HG03457 (cell line): ENCODE measurements at regions not wholly inside any gene's neighbourhood (a gene's known extent, or its start where the extent isn't known, plus 50 kb on each side); places are given as distances from the start of the nearest gene placed in this dataset.

ENCODE experiments used
- ATAC-seq: cut with Tn5 transposase; IDR thresholded peaks from one replicate; pipeline ENCODE4 v1.9.1; 2021; ENCODE audit warnings: moderate number of reproducible peaks; ENCODE audit not compliant: unreplicated experiment

GRCh38 chr6:91754691-91755090 lies 1167.8 kb upstream of the MAP3K7 start:
- no peak for ATAC-seq

DNA sequence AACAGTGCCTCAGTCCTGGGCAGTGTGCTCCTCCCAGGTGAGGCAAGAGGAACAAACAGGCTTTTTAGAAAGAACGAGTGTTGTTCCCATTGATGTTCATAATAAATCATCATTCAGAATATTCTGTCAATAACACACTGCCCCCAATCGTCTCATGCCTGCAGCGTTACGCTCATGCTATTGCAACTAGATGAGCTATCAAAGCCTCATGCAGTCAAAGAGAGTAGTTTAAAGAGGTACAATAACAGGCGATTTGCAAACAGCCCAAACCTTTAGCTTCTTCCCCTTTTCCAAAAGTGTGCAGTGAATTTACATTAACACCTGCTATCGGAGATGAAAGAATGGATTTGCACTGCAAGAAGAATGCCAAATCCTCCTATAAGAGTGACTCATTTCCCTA lies 1164.7 kb upstream of the MAP3K7 start:
- ATAC-seq, result no peak

GRCh38 chr6:91744566-91744965 lies 1157.7 kb upstream of the MAP3K7 start:
- no peak for ATAC-seq

- ATAC-seq, result no peak
Observed at GRCh38 chr6:91743756-91744155, 1156.9 kb upstream of the MAP3K7 start.

DNA sequence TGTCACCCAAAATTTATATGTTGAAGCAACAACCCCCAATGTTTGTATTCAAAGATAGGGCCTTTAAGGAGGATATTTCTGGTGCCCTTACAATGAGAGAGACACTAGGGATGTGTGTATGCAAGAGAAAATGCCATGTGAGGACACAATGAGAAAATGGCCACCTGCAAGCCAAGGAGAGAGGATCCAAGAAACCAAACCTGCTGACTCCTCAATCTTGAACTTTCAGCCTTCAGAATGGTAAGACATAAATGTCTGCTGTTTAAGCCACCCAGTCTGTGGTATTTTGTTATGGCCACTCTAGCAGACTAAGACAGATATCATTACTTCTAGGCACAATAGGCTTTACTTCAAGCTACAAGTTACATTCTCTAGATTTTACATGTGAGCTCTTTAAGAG lies 1145.1 kb upstream of the MAP3K7 start:
- no peak for ATAC-seq

- ATAC-seq, result no peak
Observed at GRCh38 chr6:91730710-91731109, 1143.8 kb upstream of the MAP3K7 start.

DNA sequence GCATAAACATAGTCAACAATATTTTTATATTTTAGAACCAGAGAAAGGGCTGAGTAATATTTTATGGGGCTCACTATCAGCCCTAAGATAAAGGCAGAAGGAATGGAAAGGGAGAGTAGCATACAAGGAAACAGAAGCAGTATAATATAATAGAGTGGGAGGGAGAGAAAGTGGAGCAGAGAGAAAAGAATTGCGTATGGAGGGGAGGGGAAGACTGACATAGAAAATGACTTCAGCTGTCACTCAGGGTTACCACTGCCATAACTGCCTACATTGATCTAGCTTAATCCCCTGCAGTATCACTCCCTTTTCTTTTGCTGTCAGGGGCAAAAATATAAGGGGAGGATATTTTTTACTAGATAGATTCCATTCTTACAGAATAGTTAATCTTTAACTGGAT lies 1133.5 kb upstream of the MAP3K7 start:
- no peak for ATAC-seq

DNA sequence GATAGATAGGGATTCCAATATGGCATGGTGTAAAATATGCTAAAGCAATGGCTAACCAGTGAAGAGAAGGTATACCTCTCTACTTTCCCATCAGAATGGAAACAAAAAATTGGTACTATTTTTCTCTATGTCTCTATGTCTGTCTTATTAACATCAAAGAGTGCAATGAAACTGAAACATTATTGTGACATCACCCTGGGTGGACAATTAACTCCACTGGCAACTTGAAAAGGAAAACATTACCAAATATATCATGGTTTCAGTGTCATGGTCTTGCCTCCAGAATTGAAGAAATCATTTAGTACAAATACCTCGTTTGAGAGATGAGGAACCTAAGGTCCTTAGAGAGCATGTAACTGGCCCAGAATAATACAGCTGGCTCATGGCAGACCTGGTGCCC lies 1132.5 kb upstream of the MAP3K7 start:
- peak; percentile 70 for ATAC-seq

DNA sequence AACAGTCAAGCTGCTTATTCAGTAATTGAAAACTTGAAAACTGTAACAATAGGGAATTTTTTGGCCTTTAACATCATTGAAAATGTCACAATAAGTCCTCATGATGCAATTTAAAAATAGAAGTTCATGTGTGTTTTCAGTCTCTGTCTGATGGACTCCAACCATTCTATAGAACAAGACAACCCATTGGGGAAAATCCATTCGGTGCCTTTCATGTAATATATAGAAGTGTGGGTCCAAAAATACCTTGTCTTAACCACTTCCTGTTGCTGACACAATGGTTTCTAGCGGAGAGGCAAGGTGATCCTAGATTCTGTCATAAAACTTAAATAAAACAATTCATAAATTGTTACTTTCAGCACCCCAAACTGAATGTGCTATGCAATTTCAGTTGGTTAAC lies 1131.3 kb upstream of the MAP3K7 start:
- ATAC-seq, result no peak

DNA sequence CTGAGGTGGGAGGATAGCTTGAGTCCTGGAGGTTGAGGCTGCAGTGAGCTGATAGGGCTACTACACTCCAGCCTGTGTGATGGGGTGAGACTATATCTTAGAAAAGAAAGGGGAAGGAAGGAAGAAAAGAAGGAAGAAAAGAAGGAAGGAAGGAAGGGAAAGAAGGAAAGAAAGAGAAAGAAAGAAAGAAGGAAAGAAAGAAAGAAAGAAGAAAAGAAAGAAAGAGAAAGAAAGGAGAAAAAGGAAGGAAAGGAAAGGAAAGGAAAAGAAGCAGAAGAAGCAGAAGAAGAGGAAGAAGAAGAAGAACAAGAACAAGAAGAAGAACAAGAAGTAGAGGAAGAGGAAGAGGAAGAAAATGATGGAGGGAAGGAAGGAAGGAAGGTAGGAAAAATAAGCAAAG lies 1130.2 kb upstream of the MAP3K7 start:
- no peak for ATAC-seq

DNA sequence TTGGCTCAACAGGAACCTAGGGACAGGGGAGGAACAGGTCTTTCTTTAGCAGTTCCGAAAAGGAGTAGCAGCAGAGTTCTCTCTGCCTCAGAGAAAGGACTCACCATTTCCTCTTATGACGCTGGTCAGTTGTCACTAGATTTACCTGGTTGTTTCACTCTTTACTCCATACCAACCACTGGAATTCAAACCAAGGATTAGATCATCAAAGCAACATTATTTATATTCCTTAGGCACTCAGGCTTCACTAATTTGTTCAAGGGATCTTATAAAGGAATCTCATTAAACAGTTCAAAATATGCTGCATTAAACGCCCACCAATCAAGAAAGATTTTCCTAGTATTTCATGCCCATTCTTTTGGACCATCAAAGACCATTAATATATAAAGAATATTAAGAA lies 1129.5 kb upstream of the MAP3K7 start:
- ATAC-seq, result no peak

DNA sequence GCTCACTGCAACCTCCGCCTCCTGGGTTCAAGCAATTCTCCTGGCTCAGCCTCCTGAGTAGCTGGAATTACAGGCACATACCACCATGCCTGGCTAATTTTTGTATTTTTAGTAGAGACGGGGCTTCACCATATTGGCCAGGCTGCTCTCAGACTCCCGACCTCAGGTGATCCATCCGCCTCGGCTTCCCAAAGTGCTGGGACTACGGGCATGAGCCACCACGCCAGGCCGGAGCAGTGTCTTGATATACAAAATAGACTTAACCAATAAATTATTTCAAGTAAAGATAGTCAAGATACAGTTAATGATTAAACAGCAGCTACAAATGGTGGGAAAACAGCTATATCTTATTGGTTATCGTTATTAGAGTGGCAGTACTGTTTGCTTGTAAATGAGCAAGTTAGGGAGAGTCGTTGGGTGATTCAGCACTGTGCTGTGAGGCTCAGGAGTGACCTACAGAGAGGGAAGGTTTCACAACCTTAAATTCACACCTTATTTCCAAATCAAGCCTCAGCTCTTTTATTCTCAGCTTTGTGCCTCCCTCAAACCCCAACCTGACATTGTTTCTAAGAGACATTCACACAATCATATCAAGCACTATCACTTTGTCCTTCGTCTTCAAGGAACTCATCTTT lies 1128.4 kb upstream of the MAP3K7 start:
- no peak for ATAC-seq

DNA sequence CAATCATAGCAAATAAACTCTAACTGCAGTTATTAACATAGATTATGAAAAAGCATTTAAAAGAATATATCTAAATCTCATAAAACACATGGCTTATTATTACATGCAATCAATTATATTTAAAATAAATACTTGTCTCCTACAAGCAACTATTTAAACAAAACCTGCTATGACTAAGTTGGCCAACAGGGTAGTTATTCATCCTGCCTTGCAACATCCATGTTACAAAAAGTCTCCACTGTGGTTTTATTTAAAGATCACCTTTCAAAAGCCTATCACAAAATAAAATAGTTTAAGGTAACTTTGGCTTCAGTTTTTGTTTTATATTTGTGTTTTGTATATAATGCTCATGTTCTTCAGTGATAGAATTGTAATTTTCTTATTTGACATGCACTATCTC lies 1127.0 kb upstream of the MAP3K7 start:
- ATAC-seq, result no peak

DNA sequence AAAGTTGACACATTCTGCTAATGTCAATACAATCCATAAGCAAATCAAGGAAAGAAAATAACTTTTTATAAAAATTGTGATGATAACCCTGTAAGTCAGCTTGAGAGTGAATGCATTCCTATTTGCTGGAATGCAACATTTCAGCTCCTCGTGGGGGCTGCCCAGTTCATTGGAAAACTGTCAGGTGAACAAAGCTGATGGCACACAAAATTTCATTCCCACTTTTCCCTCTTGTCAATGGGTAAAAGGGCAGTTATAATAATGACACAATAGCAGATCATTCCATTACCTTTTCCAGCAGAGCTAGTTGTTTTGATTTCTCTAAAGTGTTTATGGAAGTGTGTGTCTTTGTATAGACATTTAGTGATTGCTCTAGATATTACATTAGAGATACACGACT lies 1124.6 kb upstream of the MAP3K7 start:
- ATAC-seq, result no peak

DNA sequence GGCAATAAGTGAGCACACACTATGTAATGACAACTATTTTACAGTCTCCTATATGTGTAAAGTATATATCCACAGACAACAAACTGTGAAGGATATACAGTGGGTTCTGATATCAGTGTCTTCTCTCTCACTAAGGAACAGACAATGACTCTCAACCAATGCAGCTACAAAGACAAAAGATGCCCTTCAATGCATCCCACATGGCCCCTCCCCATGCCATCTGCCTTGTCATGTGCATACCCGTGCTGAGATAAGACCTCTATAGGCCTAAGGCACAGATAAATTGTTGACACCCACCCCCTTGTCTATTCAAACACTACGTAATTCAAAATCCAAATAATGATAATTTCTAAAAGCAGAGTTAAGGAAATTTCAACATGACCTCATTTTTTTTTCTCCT lies 1123.5 kb upstream of the MAP3K7 start:
- no peak for ATAC-seq

DNA sequence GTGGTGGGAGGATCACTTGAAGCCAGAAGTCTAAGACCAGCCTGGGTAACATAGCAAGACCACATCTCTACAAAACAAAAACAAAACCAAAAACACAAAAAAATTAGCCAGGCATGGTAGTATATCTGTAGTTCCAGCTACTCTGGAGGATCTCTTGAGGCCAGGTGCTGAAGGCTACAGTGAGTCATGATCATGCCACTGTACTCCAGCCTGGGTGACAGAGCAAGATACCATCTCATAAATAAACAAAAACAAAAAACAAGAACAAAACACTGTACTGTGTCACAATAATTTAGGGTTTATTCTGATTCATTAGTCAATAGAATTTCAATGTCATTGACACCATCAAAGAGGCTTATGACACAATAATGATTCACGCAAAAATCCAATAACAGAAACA lies 1121.7 kb upstream of the MAP3K7 start:
- no peak for ATAC-seq

DNA sequence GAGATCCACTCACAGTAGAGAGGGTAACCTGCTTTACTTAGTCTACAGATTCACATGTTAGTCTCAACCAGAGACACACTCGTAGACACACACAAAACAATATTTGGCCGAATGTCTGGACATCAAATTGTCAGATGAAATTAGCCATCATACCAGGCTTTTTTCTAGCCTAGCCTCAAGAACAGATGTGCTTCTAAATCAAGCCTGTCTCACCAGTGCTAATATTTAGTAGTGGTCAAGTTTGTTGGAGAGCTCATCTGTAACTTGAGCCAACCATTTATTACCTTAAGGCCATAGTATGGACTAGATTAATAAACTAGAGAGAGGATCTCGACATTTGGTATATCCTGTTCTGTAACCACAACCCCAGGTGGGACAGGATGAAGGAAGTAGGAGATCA lies 1118.8 kb upstream of the MAP3K7 start:
- ATAC-seq, result no peak

- no peak for ATAC-seq
Observed at GRCh38 chr6:91704531-91704930, 1117.7 kb upstream of the MAP3K7 start.

DNA sequence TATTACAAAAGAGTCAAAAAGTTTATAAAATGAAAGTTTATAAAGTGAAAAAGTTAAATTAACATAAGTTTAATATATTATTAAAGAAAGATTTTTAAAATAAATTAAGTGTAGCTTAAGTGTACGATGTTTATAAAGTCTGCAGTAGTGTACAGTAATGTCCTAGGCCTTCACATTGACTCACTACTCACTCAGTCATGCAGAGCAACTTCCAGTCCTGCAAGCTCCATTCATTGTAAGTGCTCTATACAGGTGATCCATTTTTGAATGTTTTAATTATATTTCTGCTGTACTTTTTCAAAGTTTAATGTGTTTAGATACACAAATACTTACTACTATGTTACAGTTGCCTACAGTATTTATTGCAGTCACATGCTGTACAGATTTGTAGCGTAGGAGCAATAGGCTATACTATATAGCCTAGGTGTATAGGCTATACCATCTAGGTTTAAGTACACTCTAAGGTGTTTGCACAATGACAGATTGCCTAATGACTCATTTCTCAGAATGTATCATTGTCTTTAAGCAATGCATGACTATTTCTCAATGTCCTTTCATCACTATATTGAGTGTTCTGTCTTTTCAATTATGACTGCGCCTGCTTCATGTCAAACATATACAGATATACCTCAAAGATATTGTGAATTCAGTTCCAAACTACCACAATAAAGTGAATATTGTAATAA lies 1110.3 kb upstream of the MAP3K7 start:
- ATAC-seq, result no peak

DNA sequence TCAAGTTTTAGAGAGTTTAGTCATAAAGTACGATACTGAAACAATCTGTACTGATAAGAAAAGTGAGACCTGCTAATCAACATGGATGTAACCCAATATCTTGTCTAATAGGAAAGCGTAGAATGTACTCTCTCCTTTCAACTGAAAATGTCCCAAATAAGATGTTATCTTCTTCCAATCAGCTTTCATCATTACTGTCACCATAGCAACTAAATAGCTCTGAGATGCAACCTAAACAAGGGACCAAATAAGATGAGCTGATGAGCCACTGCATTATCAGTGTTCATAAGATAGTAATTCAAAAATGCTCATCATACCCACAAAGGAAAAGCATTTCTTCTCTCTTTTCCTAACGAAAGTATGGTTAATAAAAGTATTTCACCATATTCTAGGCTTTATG lies 1108.3 kb upstream of the MAP3K7 start:
- ATAC-seq, result no peak

GRCh38 chr6:91694016-91694654 lies 1107.3 kb upstream of the MAP3K7 start:
- ATAC-seq, result no peak

- no peak for ATAC-seq
Observed at GRCh38 chr6:91691449-91691848, 1104.6 kb upstream of the MAP3K7 start.

DNA sequence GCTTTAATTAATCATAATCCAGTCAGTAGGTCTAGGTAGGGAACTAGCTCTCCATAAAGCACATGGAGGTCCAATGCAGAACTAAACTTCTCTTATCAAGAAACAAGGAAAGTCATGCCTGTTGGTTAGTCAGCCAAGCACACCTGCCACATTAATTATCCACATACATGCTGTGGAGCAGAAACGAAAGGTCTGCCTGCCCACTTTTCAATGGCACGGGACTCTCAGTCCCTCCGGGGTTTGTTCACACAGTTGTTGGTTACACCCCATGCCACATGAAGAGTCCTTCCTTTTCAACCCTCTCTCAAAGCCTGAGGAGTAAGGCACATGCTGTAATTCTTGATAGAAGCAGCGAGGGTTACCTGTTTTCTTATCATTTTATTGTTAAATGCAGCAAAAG lies 1096.4 kb upstream of the MAP3K7 start:
- ATAC-seq, result no peak
